ENCODE measurements at regions not wholly inside any gene's neighbourhood (a gene's known extent, or its start where the extent isn't known, plus 50 kb on each side); places are given as distances from the start of the nearest gene placed in this dataset.

DNA sequence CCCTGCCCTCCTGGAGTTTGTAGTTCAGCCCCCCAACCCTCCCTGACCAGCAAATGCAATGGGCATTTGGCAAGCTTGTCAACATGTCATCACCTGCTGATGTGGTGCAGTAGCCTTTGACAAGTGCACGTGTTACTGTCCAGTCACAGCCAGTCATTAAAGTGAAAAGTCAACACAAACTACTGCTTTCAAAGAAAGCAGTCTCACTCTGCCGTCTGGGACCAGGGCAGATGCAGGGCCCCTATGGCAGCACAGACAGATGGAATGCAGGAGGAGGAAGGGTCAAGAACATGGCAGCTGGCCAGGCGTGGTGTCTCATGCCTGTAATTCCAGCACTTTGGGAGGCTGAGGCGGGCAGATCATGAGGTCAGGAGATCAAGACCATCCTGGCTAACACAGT is 222.4 kb upstream of the OSR1 start:
- no peak overlapping the region for H3K4me3 Mint-ChIP-seq (ENCODE audit: unreplicated experiment)
- DNase-seq (ENCODE audit: low spot score): no peak

DNA sequence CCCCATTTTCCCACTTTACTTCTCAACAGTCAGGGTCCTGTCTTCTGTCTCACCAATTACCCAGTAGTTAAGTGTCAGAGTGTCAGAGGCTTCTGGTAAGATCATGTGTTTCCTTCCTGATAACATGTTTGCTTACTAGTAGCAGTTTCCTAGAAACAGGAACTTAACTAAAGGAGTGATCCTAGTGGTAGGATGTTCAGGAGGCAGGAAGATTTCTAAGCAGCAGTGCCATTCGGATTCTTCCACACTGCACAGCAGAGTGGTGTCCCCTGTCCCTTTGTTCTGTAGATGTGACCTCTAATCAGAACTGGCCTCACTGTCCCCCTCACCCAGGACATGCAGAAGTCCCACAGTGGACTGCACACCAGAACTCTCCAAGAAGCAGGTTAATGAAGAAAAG is 221.8 kb upstream of the OSR1 start:
- no peaks in the 10 kb centered on the region for H3K27me3 Mint-ChIP-seq (ENCODE audit: unreplicated experiment)
- DNase-seq (ENCODE audit: low spot score): no peak
- no peaks in the 10 kb centered on the region for H3K36me3 Mint-ChIP-seq (ENCODE audit: low read depth, unreplicated experiment)
- H3K4me3 Mint-ChIP-seq (ENCODE audit: unreplicated experiment): no peak overlapping the region
- no peaks in the 10 kb centered on the region for H3K9me3 Mint-ChIP-seq (ENCODE audit: unreplicated experiment)
- H3K27ac Mint-ChIP-seq (ENCODE audit: unreplicated experiment): peak overlapping the region; percentile 48
- H3K4me1 Mint-ChIP-seq (ENCODE audit: unreplicated experiment): peaks cover 18% of the 10 kb centered on the region
- no peak for TF ChIP-seq CTCF (IDR thresholded peaks at IDR 0.05; ENCODE audit: unreplicated experiment)

More for the DNA sequence above, 222.4 kb upstream of the OSR1 start:
- peaks cover 16% of the 10 kb centered on the region for H3K4me1 Mint-ChIP-seq (ENCODE audit: unreplicated experiment)
- H3K27me3 Mint-ChIP-seq (ENCODE audit: unreplicated experiment): no peaks in the 10 kb centered on the region
- H3K9me3 Mint-ChIP-seq (ENCODE audit: unreplicated experiment): no peaks in the 10 kb centered on the region
- TF ChIP-seq CTCF (IDR thresholded peaks at IDR 0.05; ENCODE audit: unreplicated experiment): no peak
- no peak overlapping the region for H3K27ac Mint-ChIP-seq (ENCODE audit: unreplicated experiment)
- no peaks in the 10 kb centered on the region for H3K36me3 Mint-ChIP-seq (ENCODE audit: low read depth, unreplicated experiment)

DNA sequence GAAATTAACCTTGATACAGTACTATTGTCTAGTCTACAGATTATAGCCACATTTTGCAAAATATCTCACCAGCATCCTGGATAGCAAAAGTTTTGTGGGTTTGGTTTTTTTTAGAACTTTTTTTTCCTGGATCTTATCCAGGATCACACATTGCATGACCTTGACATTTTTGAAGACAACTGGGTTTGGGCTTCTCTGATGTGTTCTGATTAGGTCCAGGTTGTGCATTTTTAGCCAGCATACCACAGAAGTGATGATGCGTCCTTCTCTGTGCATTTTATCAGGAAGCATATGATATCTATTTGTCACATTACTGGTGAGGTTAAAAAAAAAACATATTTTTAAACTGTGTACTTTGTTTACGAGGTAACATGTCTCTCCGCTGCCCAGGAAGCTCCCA is 221.0 kb upstream of the OSR1 start:
- H3K4me1 Mint-ChIP-seq (ENCODE audit: unreplicated experiment): peaks cover 25% of the 10 kb centered on the region
- H3K27me3 Mint-ChIP-seq (ENCODE audit: unreplicated experiment): no peaks in the 10 kb centered on the region
- DNase-seq (ENCODE audit: low spot score): no peak
- no peak overlapping the region for H3K4me3 Mint-ChIP-seq (ENCODE audit: unreplicated experiment)
- no peak for TF ChIP-seq CTCF (IDR thresholded peaks at IDR 0.05; ENCODE audit: unreplicated experiment)
- no peaks in the 10 kb centered on the region for H3K36me3 Mint-ChIP-seq (ENCODE audit: low read depth, unreplicated experiment)
- H3K27ac Mint-ChIP-seq (ENCODE audit: unreplicated experiment): no peak overlapping the region
- H3K9me3 Mint-ChIP-seq (ENCODE audit: unreplicated experiment): no peaks in the 10 kb centered on the region

- H3K27ac Mint-ChIP-seq (ENCODE audit: unreplicated experiment): no peak overlapping the region
- no peak overlapping the region for H3K4me3 Mint-ChIP-seq (ENCODE audit: unreplicated experiment)
- peaks cover 31% of the 10 kb centered on the region for H3K4me1 Mint-ChIP-seq (ENCODE audit: unreplicated experiment)
- TF ChIP-seq CTCF (IDR thresholded peaks at IDR 0.05; ENCODE audit: unreplicated experiment): no peak
- no peak for DNase-seq (ENCODE audit: low spot score)
- H3K9me3 Mint-ChIP-seq (ENCODE audit: unreplicated experiment): no peaks in the 10 kb centered on the region
- no peaks in the 10 kb centered on the region for H3K36me3 Mint-ChIP-seq (ENCODE audit: low read depth, unreplicated experiment)
- no peaks in the 10 kb centered on the region for H3K27me3 Mint-ChIP-seq (ENCODE audit: unreplicated experiment)
These were observed 219.3 kb upstream of the OSR1 start for GRCh38 chr2:19577723-19578122.

DNA sequence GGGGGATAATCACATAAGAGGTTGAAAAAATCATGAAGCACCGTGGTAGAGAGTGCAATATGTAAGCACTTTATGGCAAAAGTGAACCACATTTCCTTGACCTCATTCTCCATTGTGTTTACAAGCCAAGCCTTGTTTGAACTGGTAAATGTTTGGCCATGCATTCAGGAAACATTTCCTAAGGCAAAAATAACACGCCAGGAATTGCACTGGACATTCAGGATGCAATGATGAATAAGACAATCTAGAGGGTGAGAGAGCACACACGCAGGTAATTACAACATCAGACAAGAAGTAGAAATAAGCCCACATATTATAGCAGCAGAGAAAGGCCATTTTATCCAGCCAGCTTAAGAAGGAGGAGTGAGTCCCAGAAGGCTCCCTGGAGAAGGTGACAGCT is 218.0 kb upstream of the OSR1 start:
- Mint-ChIP-seq H3K27me3 (ENCODE audit: unreplicated experiment) (no peaks in the 10 kb centered on the region), H3K36me3 (ENCODE audit: low read depth, unreplicated experiment) (no peaks in the 10 kb centered on the region), H3K9me3 (ENCODE audit: unreplicated experiment) (no peaks in the 10 kb centered on the region), H3K4me1 (ENCODE audit: unreplicated experiment) (peaks cover 36% of the 10 kb centered on the region), H3K4me3 (ENCODE audit: unreplicated experiment) (no peak overlapping the region), H3K27ac (ENCODE audit: unreplicated experiment) (no peak overlapping the region)
- DNase-seq (ENCODE audit: low spot score): no peak
- TF ChIP-seq CTCF (IDR thresholded peaks at IDR 0.05; ENCODE audit: unreplicated experiment): no peak
